ENCODE measurements at regions not wholly inside any gene's neighbourhood (a gene's known extent, or its start where the extent isn't known, plus 50 kb on each side); places are given as distances from the start of the nearest gene placed in this dataset.

DNA sequence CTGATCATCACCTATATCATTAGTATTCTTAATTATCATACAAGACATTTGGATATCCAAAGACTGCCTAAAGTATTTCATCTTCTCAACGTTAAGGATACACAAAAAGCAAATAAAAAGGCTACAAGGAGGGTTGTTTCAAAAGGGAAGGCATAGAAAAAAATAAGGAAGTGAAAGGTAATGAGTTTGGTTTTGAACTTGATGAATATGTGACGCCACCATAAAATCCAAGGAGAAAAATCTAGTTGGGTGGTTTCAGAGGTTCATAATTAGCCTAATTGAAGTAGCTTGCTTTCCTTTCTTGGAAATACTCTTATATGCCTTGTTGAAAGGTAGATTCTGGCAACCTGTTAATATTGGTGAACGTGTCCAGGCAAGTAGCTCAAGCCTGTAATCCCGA is 96.1 kb upstream of the SGCD start:
- no peak overlapping the region for H3K4me3 ChIP-seq (replicated peaks in 1 of 3)
- H3K4me1 ChIP-seq: no peaks in the 10 kb centered on the region
- TF ChIP-seq POLR2A (IDR thresholded peaks at IDR 0.05) (no peak), CTCF (IDR thresholded peaks at IDR 0.05) (no peak)
- 90 to 91% methylated on average over 4 of the region's 4 CpGs for WGBS, 2 donors
- H3K36me3 ChIP-seq: no peaks in the 10 kb centered on the region
- intact Hi-C loops (cut with DNase I): no loop called here
- no peak for DNase-seq
- H3K27ac ChIP-seq: no peak overlapping the region
- no peaks in the 10 kb centered on the region for H3K9me3 ChIP-seq
- no peaks in the 10 kb centered on the region for H3K27me3 ChIP-seq

DNA sequence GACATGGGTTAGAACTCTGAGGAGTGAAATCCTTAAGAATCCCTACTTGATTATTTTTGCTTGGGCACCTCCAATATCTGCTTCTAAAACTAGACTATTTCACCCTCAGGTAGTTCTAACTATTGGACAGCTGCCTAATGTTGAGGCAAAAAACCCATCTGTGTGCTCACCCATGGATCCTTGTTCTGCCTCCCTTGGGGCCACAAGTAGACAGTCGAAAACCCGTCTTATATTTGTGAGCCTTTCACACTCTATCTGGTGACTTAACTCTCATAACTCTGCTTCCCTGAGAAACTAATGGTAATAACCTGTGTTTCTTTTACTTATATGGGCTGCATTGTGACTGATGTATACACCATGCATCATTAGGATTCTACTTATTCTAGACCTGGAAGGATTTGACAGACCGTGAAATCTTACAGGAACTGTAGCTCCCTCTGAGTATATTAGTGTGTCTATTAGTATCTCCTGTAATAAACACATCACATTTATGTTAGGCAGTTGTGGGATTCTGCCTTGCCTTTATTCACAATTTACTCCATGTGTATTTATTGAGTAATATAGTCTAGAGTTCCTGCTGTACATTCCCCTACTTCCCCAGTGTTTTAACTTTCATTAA is 94.6 kb upstream of the SGCD start:
- no peaks in the 10 kb centered on the region for H3K4me1 ChIP-seq
- no peak overlapping the region for H3K27ac ChIP-seq
- H3K36me3 ChIP-seq: no peaks in the 10 kb centered on the region
- H3K27me3 ChIP-seq: no peaks in the 10 kb centered on the region
- H3K9me3 ChIP-seq: no peaks in the 10 kb centered on the region
- H3K4me3 ChIP-seq (replicated peaks in 1 of 3): no peak overlapping the region
- TF ChIP-seq POLR2A (IDR thresholded peaks at IDR 0.05) (no peak), CTCF (IDR thresholded peaks at IDR 0.05) (no peak)
- intact Hi-C loops (cut with DNase I): no loop called here
- WGBS, 2 donors: 85 to 88% methylated on average over 3 of the region's 3 CpGs
- no peak for DNase-seq

GRCh38 chr5:156237361-156237760 is 89.6 kb upstream of the SGCD start:
- DNase-seq: no peak
- no peak for TF ChIP-seq CTCF (IDR thresholded peaks at IDR 0.05)
- TF ChIP-seq POLR2A (IDR thresholded peaks at IDR 0.05): no peak
- no peak overlapping the region for H3K4me3 ChIP-seq (replicated peaks in 1 of 3)

GRCh38 chr5:156239800-156240199 is 87.2 kb upstream of the SGCD start:
- Histone ChIP-seq H3K27me3 (no peaks in the 10 kb centered on the region), H3K27ac (no peak overlapping the region), H3K4me1 (no peaks in the 10 kb centered on the region), H3K4me3 (replicated peaks in 1 of 3) (no peak overlapping the region), H3K36me3 (no peaks in the 10 kb centered on the region), H3K9me3 (no peaks in the 10 kb centered on the region)
- DNase-seq: no peak
- WGBS, 2 donors: 85 to 94% methylated on average over 2 of the region's 2 CpGs
- TF ChIP-seq CTCF (IDR thresholded peaks at IDR 0.05) (no peak), POLR2A (IDR thresholded peaks at IDR 0.05) (no peak)
- intact Hi-C loops (cut with DNase I): no loop called here

More at GRCh38 chr5:156237361-156237760, 89.6 kb upstream of the SGCD start:
- Histone ChIP-seq H3K36me3 (no peaks in the 10 kb centered on the region), H3K9me3 (no peaks in the 10 kb centered on the region), H3K27me3 (no peaks in the 10 kb centered on the region), H3K27ac (no peak overlapping the region), H3K4me1 (no peaks in the 10 kb centered on the region)
- 96% methylated on average over 6 of the region's 6 CpGs for WGBS, 2 donors
- intact Hi-C loops (cut with DNase I): no loop called here

- no peak for DNase-seq
- Histone ChIP-seq H3K9me3 (no peaks in the 10 kb centered on the region), H3K36me3 (no peaks in the 10 kb centered on the region), H3K27me3 (no peaks in the 10 kb centered on the region), H3K4me1 (no peaks in the 10 kb centered on the region), H3K27ac (no peak overlapping the region), H3K4me3 (replicated peaks in 1 of 3) (no peak overlapping the region)
- no peak for TF ChIP-seq POLR2A (IDR thresholded peaks at IDR 0.05)
- TF ChIP-seq CTCF (IDR thresholded peaks at IDR 0.05): no peak
- WGBS, 2 donors: 78 to 79% methylated on average over 3 of the region's 3 CpGs
- intact Hi-C loops (cut with DNase I): no loop called here
Measured at GRCh38 chr5:156240414-156240813, 86.5 kb upstream of the SGCD start.
